Ureter (tissue), 1 donor: ENCODE measurements at regions not wholly inside any gene's neighbourhood (a gene's known extent, or its start where the extent isn't known, plus 50 kb on each side); places are given as distances from the start of the nearest gene placed in this dataset.
"Not testable (repeated sequence)": the region's sequence is repeated elsewhere in the genome, so short reads cannot be mapped to it uniquely, and the experiment has no call there.

Experiments used
- DNase-seq: peaks from one replicate; pipeline ENCODE4 v3.0.0-alpha.2; 2020; ENCODE audit warnings: low spot score
- donor health status: DM: yes; HTN: yes; CAD: no.

DNA sequence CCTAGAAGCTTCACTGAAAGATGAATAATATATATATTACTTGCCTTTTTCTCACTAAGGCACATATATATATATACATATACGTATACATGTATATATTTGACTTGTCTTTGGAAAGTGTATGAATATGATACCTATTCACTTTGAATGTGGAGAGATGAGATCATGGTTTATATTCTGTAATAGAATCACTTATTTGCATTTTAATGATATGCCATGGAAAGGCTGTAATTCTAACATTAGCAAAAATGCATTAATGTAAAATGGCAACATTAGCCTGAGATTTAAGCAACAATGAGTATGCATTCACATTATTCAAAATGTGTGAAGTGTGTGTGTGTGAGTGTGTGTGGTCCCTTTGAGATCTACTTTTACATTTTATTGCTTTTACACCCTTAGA lies 54.5 kb upstream of the PRKD1 start:
- no peak for DNase-seq

DNA sequence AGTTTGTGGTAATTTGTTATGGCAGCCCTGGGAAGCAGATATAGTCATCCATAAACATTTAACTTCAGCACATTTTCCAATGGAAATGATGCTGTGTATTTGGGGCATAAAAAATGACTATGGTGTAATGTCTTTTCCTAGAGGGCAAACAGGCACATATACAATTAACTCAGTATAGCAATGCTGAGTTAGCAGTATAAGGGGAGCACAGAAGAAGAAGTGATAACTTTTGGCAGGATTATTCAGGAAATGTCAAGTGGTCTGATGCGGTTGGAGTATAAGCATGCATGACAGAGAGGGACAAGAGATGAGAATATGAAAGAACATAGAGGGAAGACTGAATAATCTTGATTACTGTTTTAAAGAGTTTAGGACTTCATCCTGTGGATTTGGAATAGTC lies 55.3 kb upstream of the PRKD1 start:
- DNase-seq, result no peak

DNA sequence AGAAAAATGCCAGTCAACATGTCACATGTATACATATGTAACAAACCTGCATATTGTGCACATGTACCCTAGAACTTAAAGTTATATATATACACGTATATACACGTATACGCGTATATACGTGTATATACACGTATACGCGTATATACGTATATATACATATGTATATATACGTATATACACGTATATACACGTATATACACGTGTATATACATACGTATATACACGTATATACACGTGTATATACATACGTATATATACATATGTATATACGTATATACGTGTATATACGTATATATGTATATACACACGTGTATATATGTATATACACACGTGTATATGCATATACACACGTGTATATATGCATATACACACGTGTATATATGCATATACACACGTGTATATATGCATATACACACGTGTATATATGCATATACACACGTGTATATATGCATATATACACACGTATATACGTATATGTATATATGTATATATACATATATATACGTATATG lies 62.8 kb upstream of the PRKD1 start:
- DNase-seq, result not testable (repeated sequence)

DNA sequence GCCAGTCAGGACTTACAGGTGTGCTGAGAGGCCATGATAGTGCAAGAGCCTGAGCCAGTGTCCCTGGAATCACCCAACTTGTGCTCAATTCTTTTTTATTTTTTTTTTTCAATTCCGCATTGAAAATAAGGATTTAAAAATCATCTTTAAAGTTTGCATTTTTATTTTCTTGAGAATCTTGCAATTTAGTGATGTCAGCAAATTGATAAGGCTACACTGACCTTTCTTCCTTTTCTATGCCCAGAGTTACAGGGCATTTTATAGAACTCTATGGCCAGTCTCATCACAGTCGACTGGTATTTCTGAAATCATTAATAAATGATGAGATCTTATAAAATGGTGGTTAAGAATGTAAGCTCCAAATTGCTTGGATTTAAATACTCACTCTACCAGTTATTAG lies 63.3 kb upstream of the PRKD1 start:
- no peak for DNase-seq

- DNase-seq, result no peak
Observed at GRCh38 chr14:29993143-29993542, 65.5 kb upstream of the PRKD1 start.

- no peak for DNase-seq
Observed at GRCh38 chr14:29999013-29999539, 71.4 kb upstream of the PRKD1 start.

- DNase-seq, result no peak
Observed at GRCh38 chr14:30002859-30003258, 75.2 kb upstream of the PRKD1 start.

GRCh38 chr14:30005114-30005808 lies 77.6 kb upstream of the PRKD1 start:
- DNase-seq, result no peak

DNA sequence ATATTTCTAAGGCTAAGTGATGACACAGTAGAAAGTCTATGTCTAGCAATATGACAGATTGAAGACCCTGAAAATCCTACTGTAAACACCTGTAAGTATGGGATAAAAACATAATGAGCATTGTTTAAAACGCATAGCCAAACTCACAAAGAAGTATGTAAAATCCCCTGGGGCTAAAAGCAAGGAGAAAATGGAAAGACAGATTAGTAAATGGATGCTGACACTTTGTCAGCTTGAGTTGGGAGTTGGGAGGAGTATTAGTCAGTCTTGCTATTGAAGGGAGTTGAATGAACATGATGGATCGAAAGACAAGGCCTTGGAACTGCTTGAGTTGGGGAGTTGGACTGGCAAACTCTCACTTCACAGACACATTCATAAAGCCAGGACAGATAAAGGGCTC lies 79.0 kb upstream of the PRKD1 start:
- no peak for DNase-seq

- DNase-seq, result no peak
Observed at GRCh38 chr14:30015489-30015888, 87.8 kb upstream of the PRKD1 start.

DNA sequence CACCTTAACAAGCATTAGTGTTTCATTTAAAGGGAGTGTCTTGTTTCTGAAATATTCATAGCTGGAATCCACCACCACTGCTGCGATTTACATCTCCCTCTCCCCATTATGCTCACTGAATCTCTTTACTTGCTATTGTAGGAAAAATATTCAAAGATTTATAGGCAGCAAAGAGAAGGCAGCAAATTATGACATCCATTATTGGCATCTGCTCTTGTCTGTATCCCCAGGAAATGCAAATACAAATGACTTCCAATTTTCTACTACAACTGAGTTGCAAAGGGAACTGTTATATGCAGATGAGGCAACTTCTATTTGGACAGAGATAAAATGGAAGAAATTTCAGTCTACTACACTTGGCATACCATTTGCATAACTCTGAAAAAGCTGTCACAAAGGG lies 88.4 kb upstream of the PRKD1 start:
- no peak for DNase-seq

DNA sequence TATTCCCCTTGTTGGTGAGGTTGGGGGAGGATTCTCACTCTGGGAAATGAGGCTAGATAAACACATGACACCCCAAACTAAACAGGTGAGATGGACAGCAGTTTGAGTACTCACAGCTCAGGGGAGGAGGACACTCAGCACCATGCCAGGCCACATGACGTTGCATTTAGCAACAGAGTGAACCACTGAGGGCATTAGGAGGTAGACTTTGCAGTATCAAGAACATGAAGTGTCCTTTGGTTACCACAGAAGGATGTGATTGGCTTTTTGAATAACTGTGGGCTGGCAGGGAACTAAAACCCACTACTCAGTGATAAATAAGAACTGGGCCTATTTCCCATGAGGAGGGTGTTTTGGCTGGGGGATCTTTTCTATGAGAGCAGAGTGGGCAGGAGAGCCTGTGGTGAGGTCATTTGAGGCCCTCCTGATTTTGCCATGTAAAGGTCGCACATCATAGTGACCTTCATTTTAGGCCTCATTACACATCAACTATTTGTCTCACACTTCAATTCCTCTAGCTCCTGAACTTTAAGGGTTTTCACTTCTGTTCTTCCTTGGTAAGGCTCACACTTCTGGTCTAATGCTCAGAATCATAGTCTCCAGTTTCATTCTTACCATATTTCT lies 89.8 kb upstream of the PRKD1 start:
- DNase-seq, result no peak

DNA sequence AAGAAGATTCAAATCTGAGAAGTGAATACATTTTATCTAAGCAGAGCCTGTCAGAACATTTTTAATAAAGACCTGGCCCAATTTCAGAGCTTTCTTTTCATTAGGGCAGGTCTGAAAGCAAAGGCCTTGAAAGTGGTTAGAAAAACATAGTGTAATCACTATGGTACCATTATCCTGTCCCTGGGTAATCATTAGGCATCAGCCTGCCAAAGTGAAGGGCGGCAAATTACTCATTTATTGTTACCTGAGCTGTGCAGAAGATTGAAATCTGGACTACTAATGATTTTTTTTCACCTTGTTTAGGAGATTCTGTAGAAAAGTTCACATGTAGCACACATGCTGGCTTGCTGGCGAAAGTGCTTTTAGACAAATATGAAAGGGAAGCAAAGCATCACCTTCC lies 92.6 kb upstream of the PRKD1 start:
- no peak for DNase-seq

DNA sequence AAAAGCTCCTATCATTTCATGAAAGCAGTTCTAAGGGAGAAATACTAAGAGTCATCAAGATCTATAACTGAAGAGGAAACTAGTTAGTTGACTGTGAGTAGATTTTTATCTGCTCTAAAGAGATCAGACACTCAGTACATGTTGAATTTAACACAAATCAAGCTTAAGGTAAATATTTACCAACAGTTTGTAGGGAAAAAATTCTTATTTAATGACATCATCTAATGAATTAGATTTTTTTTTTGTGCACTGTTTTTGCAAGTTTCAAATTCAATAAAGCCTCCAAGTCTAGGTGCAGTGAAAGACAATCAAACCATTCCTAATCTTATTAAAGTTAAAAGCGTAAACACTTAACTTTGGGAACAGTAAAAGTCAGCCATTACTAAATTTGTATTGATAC lies 93.0 kb upstream of the PRKD1 start:
- DNase-seq, result no peak

DNA sequence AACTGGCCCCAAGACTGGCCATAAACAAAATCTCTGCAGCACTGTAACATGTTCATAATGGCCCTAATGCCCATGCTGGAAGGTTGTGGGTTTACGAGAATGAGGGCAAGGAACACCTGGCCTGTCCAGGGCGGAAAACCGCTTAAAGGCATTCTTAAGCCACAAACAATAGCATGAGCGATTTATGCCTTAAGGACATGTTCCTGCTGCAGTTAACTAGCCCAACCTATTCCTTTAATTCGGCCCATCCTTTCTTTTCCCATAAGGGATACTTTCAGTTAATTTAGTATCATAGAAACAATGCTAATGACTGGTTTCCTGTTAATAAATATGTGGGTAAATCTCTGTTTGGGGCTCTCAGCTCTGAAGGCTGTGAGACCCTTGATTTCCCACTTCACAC lies 95.7 kb upstream of the PRKD1 start:
- DNase-seq, result not testable (repeated sequence)

- no peak for DNase-seq
Observed at GRCh38 chr14:30034152-30034551, 106.5 kb upstream of the PRKD1 start.

DNA sequence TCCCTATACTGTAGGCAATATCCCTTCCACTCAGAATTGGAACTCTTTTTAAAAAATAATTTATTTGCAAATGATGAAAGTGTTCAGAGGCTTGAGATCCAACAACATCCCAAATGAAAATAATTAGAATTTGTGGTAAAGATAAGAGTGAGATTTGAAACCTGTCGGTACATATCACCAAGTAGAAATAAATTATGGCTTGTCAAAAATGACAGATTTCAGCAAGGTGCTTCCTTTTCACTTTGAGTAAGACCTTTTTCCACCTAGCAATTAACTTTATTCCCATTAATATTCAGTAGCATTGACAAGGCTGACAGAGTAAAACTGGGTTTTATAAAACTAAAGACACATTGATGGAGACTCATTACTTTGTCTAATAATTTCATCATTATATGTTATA lies 107.7 kb upstream of the PRKD1 start:
- DNase-seq, result no peak

DNA sequence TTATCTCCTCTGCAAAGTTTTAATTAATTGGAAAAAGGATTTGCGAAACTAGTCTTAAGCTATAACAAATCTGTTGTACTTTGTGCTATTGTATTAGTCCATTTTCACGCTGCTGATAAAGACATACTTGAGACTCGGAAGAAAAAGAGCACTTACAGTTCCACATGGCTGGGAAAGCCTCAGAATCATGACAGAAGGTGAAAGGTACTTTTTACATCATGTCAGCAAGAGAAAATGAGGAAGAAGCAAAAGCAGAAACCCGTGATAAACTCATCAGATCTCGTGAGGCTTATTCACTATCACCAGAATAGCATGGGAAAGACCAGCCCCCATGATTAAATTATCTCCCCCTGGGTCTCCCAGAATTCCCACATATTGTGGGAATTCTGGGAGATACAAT lies 118.1 kb upstream of the PRKD1 start:
- DNase-seq, result no peak

DNA sequence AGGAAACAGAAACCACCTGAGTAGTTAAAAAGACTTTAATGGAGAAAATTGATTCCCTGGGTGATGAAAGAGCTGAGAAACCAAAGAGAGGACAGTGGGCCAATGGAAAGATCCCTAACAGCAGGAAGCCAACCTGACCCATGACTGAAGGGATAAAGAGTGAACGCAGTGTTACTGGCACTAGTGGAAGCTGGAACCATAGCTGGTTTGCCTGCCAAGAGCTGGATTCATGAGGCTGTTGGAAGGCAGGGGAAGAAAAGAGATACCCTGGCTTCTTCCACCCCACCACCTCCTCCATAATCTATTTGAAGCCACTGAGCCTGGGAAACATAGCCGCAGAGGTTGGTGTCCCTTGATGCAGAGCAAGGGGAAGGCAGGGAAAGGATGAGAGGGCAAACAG lies 125.5 kb upstream of the PRKD1 start:
- DNase-seq, result no peak

DNA sequence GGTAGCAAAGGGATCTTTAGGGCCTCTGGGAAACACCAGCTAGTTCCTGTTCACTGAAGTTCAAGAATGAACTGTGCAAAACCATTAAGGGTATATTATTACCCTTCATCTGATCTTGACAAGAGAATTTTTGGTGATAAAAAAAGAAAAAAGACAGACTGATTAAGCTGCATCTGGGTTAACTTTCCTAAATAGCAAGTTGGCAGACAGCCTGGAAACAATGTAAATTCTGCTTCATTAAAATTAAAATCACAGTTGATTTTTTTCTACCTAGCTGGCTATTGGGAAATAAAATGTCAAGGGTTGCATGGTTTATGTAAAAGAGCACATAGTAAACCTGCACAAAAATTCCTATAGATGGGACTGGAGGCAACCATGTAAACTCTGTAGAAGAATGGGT lies 126.6 kb upstream of the PRKD1 start:
- DNase-seq, result no peak

- DNase-seq, result no peak
Observed at GRCh38 chr14:30058401-30058800, 130.8 kb upstream of the PRKD1 start.

- DNase-seq, result no peak
Observed at GRCh38 chr14:30063746-30064145, 136.1 kb upstream of the PRKD1 start.

GRCh38 chr14:30064454-30064853 lies 136.8 kb upstream of the PRKD1 start:
- DNase-seq, result no peak

DNA sequence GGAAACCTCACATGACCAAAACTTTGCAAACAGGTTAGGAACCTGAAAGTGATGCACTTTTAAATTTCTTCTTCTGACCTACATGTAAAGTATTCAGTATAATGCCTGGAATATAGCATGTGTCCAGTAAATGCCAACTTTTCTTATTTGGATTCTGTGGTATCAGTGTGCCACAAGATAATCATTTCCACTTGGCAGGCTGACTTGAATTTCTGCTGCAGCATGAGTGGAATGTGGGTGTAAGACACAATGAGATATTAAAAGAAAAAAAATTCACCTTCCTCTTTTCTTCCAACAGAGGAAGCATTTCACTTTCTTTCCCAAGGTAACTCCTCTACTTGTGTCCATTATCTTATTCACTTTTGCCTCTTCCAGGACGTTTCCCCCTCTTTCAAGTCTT lies 141.9 kb upstream of the PRKD1 start:
- no peak for DNase-seq
